Liver (tissue), 3 donors: ENCODE measurements at regions not wholly inside any gene's neighbourhood (a gene's known extent, or its start where the extent isn't known, plus 50 kb on each side); places are given as distances from the start of the nearest gene placed in this dataset.

Source experiments
- ATF3 ChIP-seq: IDR thresholded peaks from 2 replicates; pipeline ENCODE4 v1.6.1; 2016; ENCODE audit warnings: antibody characterized with exemption
- CTCF ChIP-seq: fragments of 150-350 bp; IDR thresholded peaks from 2 replicates; pipeline ENCODE4 v1.5.1; 2017; ENCODE audit warnings: improper control_type of control experiment, low read depth, low read length; ENCODE audit not compliant: missing input control
- GABPA ChIP-seq, 2 donors: IDR thresholded peaks in 1 of 2; conservative IDR thresholded peaks in 1 of 2; 2 replicates each; pipeline ENCODE4 v1.6.1; 2016; ENCODE audit warnings: antibody characterized with exemption in 2 of 2, mild to moderate bottlenecking in 1 of 2, moderate library complexity in 1 of 2
- JUND ChIP-seq, 2 donors: IDR thresholded peaks; 2 replicates each; pipeline ENCODE4 v1.6.1; 2016; ENCODE audit warnings: antibody characterized with exemption in 2 of 2
- MAX ChIP-seq: IDR thresholded peaks from 2 replicates; pipeline ENCODE4 v1.6.1; 2016; ENCODE audit warnings: antibody characterized with exemption
- RAD21 ChIP-seq, 2 donors: IDR thresholded peaks; 2 replicates each; pipeline ENCODE4 v1.6.1; 2016; ENCODE audit warnings: antibody characterized with exemption in 2 of 2, mild to moderate bottlenecking in 2 of 2
- SP1 ChIP-seq: IDR thresholded peaks from 2 replicates; pipeline ENCODE4 v1.6.1; 2018; ENCODE audit warnings: antibody characterized with exemption, mild to moderate bottlenecking
- TAF1 ChIP-seq: conservative IDR thresholded peaks from 2 replicates; pipeline ENCODE4 v1.6.1; 2016; ENCODE audit warnings: antibody characterized with exemption, mild to moderate bottlenecking
- ZBTB33 ChIP-seq: IDR thresholded peaks from 2 replicates; pipeline ENCODE4 v1.6.1; 2016; ENCODE audit warnings: antibody characterized with exemption
- donor health status: healthy.
- donor health status: healthy.

- TF ChIP-seq CTCF (no peak), TAF1 (no peak), ZBTB33 (no peak), JUND (IDR thresholded peaks at IDR 0.05) (no peak), SP1 (no peak), RAD21 (IDR thresholded peaks at IDR 0.05) (no peak), GABPA (IDR thresholded peaks at IDR 0.05 in 1 of 2, conservative IDR thresholded peaks at IDR 0.05 in 1 of 2) (no peak), MAX (no peak), ATF3 (no peak)
Measured at GRCh38 chr18:22734105-22734661, 198.9 kb upstream of the RBBP8 start.
